Fibroblast of skin of scalp (primary cell): ENCODE measurements at regions not wholly inside any gene's neighbourhood (a gene's known extent, or its start where the extent isn't known, plus 50 kb on each side); places are given as distances from the start of the nearest gene placed in this dataset.

ENCODE experiments used
- DNase-seq: peaks from one replicate; pipeline ENCODE4 v3.0.0-alpha.2; 2013

DNA sequence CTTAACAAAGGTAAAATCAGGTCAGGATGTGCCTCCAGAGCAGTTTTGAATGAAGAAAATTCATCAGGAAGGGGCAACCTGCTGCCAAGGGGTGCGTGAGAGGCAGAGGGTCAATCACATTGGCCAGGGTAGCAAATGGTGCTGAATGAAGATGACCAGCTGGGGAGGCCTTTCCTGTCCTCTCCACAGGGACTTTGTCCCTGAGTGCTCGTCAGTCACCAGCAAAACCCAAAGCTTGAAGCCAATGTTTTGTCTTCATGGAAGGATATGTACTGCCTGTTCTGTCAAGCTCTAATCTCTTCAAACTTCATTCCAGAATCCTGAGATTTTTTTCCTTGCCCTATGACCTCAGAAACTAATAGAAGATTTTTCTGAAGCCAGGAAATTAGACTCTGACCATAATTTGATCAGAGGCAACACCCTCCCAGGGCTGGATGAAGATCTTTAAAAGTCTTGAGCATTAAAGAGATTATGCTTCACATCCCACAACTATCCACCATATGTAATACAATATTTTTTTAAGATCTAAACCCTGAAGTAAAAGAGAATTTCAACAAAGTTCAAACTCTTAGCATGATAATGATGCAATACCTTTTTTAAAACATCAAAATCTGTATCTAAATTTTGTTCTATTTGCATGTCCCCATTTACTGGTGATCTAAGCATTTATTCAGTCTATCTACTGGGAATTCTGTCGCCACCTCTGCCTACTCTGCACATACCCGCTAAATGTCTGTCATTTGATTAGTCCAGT is 243.0 kb downstream of the SNX13 start:
- DNase-seq: peak; percentile 74

DNA sequence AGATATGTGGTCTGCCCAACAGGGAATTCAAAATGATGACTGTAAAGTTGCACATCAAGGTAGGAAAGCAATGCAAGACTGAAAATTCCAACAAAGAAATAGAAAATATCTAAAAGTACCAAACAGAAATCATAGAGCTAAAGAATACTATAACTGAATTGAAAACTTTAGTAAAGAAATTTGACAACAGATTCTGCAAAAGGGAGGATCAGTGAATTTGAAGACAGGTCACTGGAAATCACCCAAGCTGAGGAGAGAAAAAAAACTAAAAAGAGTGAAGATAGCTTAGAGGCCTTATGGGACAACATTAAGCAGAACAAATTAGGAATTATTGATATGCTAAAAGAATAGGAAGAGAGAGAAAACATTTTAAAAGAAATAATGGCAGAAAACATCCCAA is 240.6 kb downstream of the SNX13 start:
- no peak for DNase-seq

- DNase-seq: no peak
Measured at GRCh38 chr7:17700138-17700537, 240.2 kb downstream of the SNX13 start.

DNA sequence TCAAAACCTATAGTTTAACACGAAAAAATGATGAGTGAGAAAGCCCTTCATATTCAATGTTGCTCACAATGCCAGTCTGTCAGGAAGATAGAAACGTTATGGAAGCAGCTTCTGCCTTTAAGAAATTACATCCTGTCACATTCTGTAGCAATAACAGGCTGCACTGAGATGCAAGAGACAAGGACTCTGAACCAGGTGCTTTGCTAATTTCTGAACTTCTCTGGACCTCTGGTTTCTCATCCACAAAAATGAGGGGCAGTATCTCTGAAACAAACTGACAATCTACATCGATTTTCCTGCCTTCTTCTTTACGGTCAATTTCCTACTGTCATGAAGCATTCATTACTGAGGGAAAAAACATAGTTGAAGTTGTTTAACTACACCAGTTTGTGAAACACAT is 234.0 kb downstream of the SNX13 start:
- no peak for DNase-seq

- DNase-seq: peak; percentile 75
Measured at GRCh38 chr7:17706734-17707133, 233.6 kb downstream of the SNX13 start.

- no peak for DNase-seq
Measured at GRCh38 chr7:17709127-17709526, 231.2 kb downstream of the SNX13 start.

DNA sequence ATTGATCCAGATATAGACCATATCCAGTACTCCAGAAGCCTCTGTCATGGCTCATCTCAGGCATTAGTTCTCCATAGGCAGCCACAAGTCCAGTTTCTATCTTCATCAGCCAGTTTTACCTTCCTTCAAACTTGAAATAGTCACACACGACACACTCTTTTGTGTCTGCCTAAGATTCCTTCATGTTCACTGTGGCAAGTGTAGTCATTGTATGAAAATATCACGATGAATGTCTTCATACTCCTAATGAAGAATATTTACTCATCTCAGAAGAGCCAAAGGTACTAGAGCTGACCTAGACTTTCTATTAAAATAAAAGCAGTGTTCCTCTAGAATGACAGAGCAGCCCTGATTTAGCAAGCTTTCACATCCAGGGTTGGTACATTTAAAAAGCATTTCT is 230.7 kb downstream of the SNX13 start:
- DNase-seq: no peak

DNA sequence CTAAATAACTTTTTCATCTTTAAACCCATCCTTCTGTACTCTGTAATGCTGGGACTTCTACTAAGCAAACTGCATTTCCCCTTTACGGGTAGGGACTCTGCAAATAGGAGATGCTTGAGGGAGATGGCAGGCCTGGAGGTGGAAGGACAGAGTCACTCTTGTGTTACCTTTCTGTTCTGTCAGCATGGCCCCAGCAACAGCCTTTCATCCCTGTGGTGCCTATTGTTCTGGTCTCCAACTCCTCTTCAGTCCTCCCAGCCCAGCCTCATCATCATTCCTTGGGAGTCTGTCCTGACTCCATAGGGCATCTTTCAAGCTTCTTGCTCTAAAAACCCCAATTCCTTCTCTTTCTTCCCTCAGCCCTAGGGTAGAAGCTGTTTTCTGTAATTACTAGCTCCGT is 230.0 kb downstream of the SNX13 start:
- DNase-seq: no peak

DNA sequence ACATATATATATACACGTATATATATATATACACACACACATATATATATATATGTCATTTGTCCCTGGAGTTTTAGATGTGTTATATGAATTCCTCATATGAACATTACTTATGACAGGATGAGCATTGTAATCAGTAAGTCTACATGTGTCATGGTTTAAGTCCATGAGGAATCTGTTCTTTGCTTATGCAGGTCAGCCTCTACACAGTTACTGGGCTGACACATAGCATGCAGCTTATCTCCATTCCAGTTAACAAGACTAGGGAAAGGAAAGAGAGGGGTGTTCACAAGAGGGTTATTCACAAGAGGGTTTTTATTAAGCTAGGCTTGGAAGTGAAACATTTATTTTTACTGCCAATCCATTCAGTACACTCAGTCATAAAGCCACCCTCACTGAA is 226.7 kb downstream of the SNX13 start:
- DNase-seq: no peak

DNA sequence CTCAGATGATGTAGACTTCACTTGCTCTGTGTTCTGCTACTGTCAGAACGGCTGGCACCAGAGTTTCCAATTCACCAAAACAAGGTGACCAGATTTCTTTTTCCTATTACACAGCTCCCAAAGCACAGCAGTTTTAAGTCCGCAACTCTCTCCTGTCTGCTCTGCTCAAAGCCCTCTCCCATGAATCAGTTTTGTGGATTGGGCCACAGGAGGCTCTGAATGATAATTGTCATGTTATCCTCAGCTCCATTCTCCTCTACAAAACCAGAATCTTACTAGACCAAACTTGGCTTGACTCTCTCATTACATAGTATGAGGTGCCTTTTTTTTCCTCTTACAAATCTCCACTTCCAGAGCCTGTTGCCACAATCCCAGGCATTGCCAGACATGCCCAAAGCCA is 223.5 kb downstream of the SNX13 start:
- DNase-seq: no peak

- no peak for DNase-seq
Measured at GRCh38 chr7:17719998-17720397, 220.3 kb downstream of the SNX13 start.

- no peak for DNase-seq
Measured at GRCh38 chr7:17721736-17722285, 218.5 kb downstream of the SNX13 start.

GRCh38 chr7:17722798-17723197 is 217.5 kb downstream of the SNX13 start:
- DNase-seq: no peak

DNA sequence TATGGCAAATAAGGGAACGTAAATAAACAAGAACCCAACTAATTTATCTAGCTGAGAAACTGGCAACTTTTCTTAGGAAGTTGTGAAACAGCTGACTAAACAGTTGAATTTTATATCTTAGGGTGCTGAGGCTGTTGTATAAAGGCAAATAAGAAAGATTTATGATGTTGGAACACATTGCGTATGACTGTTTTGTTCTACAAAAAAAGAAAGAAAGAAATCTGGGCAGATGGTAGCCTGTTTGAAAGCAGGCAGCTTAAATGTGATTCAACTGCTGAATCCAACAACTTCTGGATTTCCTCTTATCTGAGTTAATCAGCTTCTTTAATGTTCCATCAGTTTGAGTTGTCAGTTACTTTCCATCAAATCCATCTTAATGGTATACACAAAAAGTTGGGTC is 214.5 kb downstream of the SNX13 start:
- no peak for DNase-seq

- DNase-seq: no peak
Measured at GRCh38 chr7:17732083-17732482, 208.2 kb downstream of the SNX13 start.
